ENCODE measurements at regions not wholly inside any gene's neighbourhood (a gene's known extent, or its start where the extent isn't known, plus 50 kb on each side); places are given as distances from the start of the nearest gene placed in this dataset.

- H3F3A ChIP-seq (ENCODE audit: insufficient read depth) = no peaks in the 10 kb centered on the region
Observed at GRCh38 chr2:154533300-154533940, 165.1 kb upstream of the KCNJ3 start.

DNA sequence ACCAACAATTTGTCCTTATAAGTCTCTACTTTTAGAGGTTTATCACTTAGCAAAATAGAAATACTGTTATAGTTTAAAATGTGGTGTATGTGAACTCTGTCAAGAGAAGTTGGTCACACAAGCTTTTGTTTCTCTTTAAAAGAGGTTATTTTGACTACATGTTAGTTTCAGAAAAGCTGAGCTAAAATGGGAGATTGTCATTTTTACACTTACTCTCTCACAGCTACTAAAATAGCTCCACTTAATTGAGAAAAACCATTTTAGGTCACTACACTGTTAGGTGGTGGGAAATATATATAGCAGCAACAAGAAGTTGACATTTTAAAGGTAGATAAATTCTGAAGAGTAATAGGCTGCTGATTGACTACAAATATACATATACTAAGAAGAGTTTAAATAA is 161.5 kb upstream of the KCNJ3 start:
- TF ChIP-seq, protein P1, sequence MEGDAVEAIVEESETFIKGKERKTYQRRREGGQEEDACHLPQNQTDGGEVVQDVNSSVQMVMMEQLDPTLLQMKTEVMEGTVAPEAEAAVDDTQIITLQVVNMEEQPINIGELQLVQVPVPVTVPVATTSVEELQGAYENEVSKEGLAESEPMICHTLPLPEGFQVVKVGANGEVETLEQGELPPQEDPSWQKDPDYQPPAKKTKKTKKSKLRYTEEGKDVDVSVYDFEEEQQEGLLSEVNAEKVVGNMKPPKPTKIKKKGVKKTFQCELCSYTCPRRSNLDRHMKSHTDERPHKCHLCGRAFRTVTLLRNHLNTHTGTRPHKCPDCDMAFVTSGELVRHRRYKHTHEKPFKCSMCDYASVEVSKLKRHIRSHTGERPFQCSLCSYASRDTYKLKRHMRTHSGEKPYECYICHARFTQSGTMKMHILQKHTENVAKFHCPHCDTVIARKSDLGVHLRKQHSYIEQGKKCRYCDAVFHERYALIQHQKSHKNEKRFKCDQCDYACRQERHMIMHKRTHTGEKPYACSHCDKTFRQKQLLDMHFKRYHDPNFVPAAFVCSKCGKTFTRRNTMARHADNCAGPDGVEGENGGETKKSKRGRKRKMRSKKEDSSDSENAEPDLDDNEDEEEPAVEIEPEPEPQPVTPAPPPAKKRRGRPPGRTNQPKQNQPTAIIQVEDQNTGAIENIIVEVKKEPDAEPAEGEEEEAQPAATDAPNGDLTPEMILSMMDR (IDR thresholded peaks at IDR 0.05; ENCODE audit: insufficient read depth, low read length, poor library complexity, severe bottlenecking) = no peak
- TF ChIP-seq EZH2phosphoT487 (conservative IDR thresholded peaks at IDR 0.05; ENCODE audit: low read length) = no peak
- H3F3A ChIP-seq (ENCODE audit: insufficient read depth) = no peaks in the 10 kb centered on the region
- no peak overlapping the region for H3K27ac ChIP-seq (ENCODE audit: low read depth, low read length)
- H2AFZ ChIP-seq (ENCODE audit: low read depth, low read length, severe bottlenecking) = no peak overlapping the region
- no peaks in the 10 kb centered on the region for H3K79me2 ChIP-seq (ENCODE audit: insufficient read depth, low read length)
- H3K9me2 ChIP-seq (replicated peaks; ENCODE audit: insufficient read depth, low read length) = no peaks in the 10 kb centered on the region
- no peaks in the 10 kb centered on the region for H3K9me3 ChIP-seq (ENCODE audit: insufficient read depth, low read length)
- H3K4me3 ChIP-seq (ENCODE audit: insufficient read depth, low read length, poor library complexity, severe bottlenecking) = no peak overlapping the region
- H3K27me3 ChIP-seq (ENCODE audit: low read length) = no peaks in the 10 kb centered on the region
- H4K20me1 ChIP-seq (ENCODE audit: low read depth, low read length) = no peaks in the 10 kb centered on the region
- peak overlapping the region; percentile 18 for H3K4me2 ChIP-seq (ENCODE audit: low read depth, low read length, poor library complexity, severe bottlenecking)
- H3K36me3 ChIP-seq (ENCODE audit: low read length) = no peaks in the 10 kb centered on the region
- no peak overlapping the region for H3K9ac ChIP-seq (ENCODE audit: low read length)

More at GRCh38 chr2:154533300-154533940, 165.1 kb upstream of the KCNJ3 start:
- no peak overlapping the region for H2AFZ ChIP-seq (ENCODE audit: low read depth, low read length, severe bottlenecking)
- no peak overlapping the region for H3K4me2 ChIP-seq (ENCODE audit: low read depth, low read length, poor library complexity, severe bottlenecking)
- no peaks in the 10 kb centered on the region for H3K9me3 ChIP-seq (ENCODE audit: insufficient read depth, low read length)
- no peaks in the 10 kb centered on the region for H3K9me2 ChIP-seq (replicated peaks; ENCODE audit: insufficient read depth, low read length)
- no peak for TF ChIP-seq EZH2phosphoT487 (conservative IDR thresholded peaks at IDR 0.05; ENCODE audit: low read length)
- TF ChIP-seq, protein P1 (IDR thresholded peaks at IDR 0.05; ENCODE audit: insufficient read depth, low read length, poor library complexity, severe bottlenecking) = no peak
- no peak overlapping the region for H3K4me3 ChIP-seq (ENCODE audit: insufficient read depth, low read length, poor library complexity, severe bottlenecking)
- no peak overlapping the region for H3K9ac ChIP-seq (ENCODE audit: low read length)
- no peaks in the 10 kb centered on the region for H3K79me2 ChIP-seq (ENCODE audit: insufficient read depth, low read length)
- no peak overlapping the region for H3K27ac ChIP-seq (ENCODE audit: low read depth, low read length)
- H3K27me3 ChIP-seq (ENCODE audit: low read length) = no peaks in the 10 kb centered on the region
- H3K36me3 ChIP-seq (ENCODE audit: low read length) = no peaks in the 10 kb centered on the region
- H4K20me1 ChIP-seq (ENCODE audit: low read depth, low read length) = no peaks in the 10 kb centered on the region

DNA sequence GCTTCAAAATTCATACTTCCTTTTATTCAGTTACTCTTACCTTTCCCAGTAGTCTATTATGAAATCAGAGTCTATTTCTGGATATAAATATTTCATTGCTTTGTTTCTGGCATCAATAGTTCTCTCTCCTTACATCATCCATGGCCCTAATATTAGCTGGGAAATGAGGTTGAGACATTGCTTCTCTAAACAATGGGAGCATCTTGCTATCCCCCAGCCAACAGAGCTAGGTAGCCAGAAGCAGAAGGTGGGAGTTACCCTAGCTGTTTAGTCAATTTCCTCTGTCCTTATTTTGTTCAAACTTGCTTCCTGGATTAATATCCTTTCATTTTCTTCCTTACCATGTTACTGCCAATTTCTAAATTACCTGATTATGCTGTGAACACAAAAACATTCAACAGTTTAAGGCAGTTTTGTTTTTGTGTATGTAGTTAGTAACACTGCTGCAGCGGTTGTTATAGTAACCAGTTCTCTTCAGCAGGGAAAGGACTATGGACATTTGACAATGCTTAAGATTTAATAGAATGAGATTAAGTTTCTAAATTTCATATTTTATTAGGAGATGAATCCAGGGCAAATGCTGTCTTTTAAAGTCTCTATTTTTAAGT is 160.5 kb upstream of the KCNJ3 start:
- H3K36me3 ChIP-seq (ENCODE audit: low read length) = no peaks in the 10 kb centered on the region
- no peaks in the 10 kb centered on the region for H3K9me3 ChIP-seq (ENCODE audit: insufficient read depth, low read length)
- no peak overlapping the region for H3K27ac ChIP-seq (ENCODE audit: low read depth, low read length)
- H2AFZ ChIP-seq (ENCODE audit: low read depth, low read length, severe bottlenecking) = no peak overlapping the region
- no peaks in the 10 kb centered on the region for H4K20me1 ChIP-seq (ENCODE audit: low read depth, low read length)
- no peaks in the 10 kb centered on the region for H3K27me3 ChIP-seq (ENCODE audit: low read length)
- H3F3A ChIP-seq (ENCODE audit: insufficient read depth) = no peaks in the 10 kb centered on the region
- H3K9ac ChIP-seq (ENCODE audit: low read length) = no peak overlapping the region
- no peaks in the 10 kb centered on the region for H3K9me2 ChIP-seq (replicated peaks; ENCODE audit: insufficient read depth, low read length)
- H3K4me2 ChIP-seq (ENCODE audit: low read depth, low read length, poor library complexity, severe bottlenecking) = no peak overlapping the region
- H3K79me2 ChIP-seq (ENCODE audit: insufficient read depth, low read length) = no peaks in the 10 kb centered on the region
- no peak for TF ChIP-seq EZH2phosphoT487 (conservative IDR thresholded peaks at IDR 0.05; ENCODE audit: low read length)
- TF ChIP-seq, protein P1 (IDR thresholded peaks at IDR 0.05; ENCODE audit: insufficient read depth, low read length, poor library complexity, severe bottlenecking) = no peak
- H3K4me3 ChIP-seq (ENCODE audit: insufficient read depth, low read length, poor library complexity, severe bottlenecking) = no peak overlapping the region
